ENCODE measurements at regions not wholly inside any gene's neighbourhood (a gene's known extent, or its start where the extent isn't known, plus 50 kb on each side); places are given as distances from the start of the nearest gene placed in this dataset.

DNA sequence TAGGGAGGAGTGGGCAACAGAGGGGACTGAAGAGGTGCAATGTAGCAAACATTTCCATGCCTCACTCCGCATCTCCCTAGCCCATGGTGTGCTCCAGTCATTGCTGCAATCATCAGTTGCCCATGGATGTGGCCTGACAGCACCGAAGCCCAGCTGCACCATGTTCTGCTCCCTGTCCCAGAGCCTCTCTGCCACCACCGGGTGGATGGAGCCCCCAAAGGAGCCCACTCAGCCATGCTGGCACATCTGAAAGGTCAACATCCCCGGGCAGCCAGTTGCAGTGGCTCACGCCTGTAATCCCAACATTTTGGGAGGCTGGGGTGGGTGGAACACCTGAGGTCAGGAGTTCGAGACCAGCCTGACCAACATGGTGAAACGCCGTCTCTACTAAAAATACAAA is 336.4 kb upstream of the ZMIZ1 start:
- Mint-ChIP-seq H3K4me3 (ENCODE audit: unreplicated experiment) (no peak overlapping the region), H3K27me3 (ENCODE audit: unreplicated experiment) (peaks cover 81% of the 10 kb centered on the region), H3K4me1 (ENCODE audit: unreplicated experiment) (no peaks in the 10 kb centered on the region), H3K27ac (ENCODE audit: unreplicated experiment) (no peak overlapping the region), H3K36me3 (ENCODE audit: unreplicated experiment) (no peaks in the 10 kb centered on the region), H3K9me3 (ENCODE audit: unreplicated experiment) (no peaks in the 10 kb centered on the region)
- TF ChIP-seq, protein P1, sequence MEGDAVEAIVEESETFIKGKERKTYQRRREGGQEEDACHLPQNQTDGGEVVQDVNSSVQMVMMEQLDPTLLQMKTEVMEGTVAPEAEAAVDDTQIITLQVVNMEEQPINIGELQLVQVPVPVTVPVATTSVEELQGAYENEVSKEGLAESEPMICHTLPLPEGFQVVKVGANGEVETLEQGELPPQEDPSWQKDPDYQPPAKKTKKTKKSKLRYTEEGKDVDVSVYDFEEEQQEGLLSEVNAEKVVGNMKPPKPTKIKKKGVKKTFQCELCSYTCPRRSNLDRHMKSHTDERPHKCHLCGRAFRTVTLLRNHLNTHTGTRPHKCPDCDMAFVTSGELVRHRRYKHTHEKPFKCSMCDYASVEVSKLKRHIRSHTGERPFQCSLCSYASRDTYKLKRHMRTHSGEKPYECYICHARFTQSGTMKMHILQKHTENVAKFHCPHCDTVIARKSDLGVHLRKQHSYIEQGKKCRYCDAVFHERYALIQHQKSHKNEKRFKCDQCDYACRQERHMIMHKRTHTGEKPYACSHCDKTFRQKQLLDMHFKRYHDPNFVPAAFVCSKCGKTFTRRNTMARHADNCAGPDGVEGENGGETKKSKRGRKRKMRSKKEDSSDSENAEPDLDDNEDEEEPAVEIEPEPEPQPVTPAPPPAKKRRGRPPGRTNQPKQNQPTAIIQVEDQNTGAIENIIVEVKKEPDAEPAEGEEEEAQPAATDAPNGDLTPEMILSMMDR (IDR thresholded peaks at IDR 0.05), result no peak
- no peak for DNase-seq (ENCODE audit: extremely low spot score, unreplicated experiment)

DNA sequence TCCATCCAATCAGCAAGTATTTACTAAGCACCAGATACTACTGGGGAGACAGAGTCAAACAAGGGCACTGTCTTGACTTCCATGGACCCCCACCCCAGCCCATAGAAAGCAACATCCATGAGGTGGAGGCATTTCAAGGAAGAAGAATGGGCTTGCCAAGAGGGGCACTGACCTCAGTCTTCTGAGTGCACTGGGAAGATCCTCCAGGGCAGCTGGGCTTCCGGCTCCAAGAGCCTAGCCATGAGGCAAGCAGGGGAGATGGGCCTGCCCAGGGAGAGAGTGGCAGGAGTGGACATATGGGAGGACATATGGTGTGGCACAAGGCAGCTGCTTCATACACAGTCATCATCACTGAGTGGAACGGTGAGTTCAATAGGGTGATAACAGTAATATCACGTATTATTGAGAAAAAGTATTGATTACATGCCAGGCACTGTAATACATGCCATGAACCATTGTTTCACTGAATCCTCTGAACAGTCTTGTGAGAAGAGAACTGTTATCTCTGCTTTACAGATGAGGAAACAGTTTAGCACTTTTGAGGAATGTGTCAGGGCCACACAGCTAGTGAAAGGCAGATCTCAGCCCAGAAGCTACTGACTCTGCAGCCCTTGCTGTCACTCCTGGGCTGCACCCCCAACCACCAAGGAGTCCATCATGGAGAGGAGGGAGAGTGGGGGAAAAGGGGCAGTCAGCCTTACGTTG is 331.7 kb upstream of the ZMIZ1 start:
- no peaks in the 10 kb centered on the region for H3K36me3 Mint-ChIP-seq (ENCODE audit: unreplicated experiment)
- DNase-seq (ENCODE audit: extremely low spot score, unreplicated experiment), result no peak
- no peak overlapping the region for H3K27ac Mint-ChIP-seq (ENCODE audit: unreplicated experiment)
- H3K27me3 Mint-ChIP-seq (ENCODE audit: unreplicated experiment), result peaks cover 68% of the 10 kb centered on the region
- no peaks in the 10 kb centered on the region for H3K9me3 Mint-ChIP-seq (ENCODE audit: unreplicated experiment)
- peaks cover 11% of the 10 kb centered on the region for H3K4me1 Mint-ChIP-seq (ENCODE audit: unreplicated experiment)
- no peak overlapping the region for H3K4me3 Mint-ChIP-seq (ENCODE audit: unreplicated experiment)
- TF ChIP-seq, protein P1 (IDR thresholded peaks at IDR 0.05), result no peak

DNA sequence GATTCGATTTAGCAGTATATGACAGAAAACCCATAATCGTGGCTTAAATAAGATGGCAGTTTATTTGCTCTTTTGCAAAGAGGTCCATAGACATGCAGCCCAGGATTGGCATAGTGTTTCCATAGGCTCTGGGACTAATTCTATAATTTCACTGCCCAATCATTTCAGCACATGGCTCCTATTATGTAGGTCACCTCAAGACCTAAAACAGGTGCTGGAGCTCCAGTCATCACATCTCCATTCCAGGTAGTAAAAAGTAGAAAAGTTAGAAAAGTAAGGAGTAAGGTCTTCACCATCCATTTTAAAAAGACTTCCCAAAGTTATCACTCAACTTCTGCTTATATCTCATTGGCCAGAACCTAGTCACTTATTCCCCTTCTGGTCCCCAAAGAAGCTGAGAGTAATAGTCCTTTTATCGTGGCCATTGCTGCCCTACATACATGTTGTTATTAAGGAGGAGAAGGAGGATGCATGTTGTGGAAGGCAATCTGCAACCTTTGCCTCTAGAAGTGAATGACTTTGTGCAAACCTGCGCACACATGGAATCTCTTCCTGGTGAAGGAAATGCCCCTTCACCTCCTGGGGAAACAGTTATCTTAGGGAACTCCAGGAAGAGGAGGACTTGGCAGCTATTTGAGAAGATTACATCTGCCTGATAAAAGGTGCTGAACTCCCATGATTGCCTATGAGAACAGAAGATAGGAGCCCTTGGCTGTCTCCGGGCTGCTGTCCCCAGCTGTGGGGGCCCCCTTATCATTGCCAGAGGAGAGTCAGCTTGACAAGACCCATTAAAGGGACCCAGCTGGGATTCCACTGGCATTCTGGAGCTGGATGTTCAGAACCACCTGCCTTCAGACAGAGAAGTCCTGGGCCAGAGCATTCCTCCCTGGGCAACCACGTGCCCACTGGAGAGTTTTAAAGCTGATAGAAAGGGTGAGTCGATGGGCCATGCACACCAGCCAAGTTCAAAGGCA is 330.6 kb upstream of the ZMIZ1 start:
- no peak for DNase-seq (ENCODE audit: extremely low spot score, unreplicated experiment)
- no peak overlapping the region for H3K27ac Mint-ChIP-seq (ENCODE audit: unreplicated experiment)
- peaks cover 65% of the 10 kb centered on the region for H3K27me3 Mint-ChIP-seq (ENCODE audit: unreplicated experiment)
- peaks cover 20% of the 10 kb centered on the region for H3K4me1 Mint-ChIP-seq (ENCODE audit: unreplicated experiment)
- H3K36me3 Mint-ChIP-seq (ENCODE audit: unreplicated experiment), result no peaks in the 10 kb centered on the region
- no peaks in the 10 kb centered on the region for H3K9me3 Mint-ChIP-seq (ENCODE audit: unreplicated experiment)
- TF ChIP-seq, protein P1 (IDR thresholded peaks at IDR 0.05), result no peak
- no peak overlapping the region for H3K4me3 Mint-ChIP-seq (ENCODE audit: unreplicated experiment)

DNA sequence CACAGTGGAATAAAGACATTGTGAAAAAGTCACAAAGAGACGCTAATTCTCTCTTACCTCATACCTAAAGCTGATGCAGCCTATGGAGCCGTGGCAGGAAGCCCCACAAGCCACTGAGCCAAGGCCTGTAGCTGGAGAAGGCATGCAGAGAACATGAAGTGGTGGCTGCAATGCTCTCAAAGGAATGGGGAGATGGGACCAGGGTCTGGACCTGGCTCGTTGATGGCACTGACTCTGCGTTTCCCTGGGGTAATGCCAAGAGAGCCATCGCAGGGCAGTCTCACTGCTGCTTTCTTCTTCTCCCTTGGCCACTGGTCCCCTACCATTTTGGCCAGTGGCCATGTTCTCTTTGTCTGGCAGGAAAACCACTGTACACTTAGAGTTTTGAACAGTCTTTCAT is 329.9 kb upstream of the ZMIZ1 start:
- TF ChIP-seq, protein P1 (IDR thresholded peaks at IDR 0.05), result no peak
- H3K36me3 Mint-ChIP-seq (ENCODE audit: unreplicated experiment), result no peaks in the 10 kb centered on the region
- H3K4me3 Mint-ChIP-seq (ENCODE audit: unreplicated experiment), result no peak overlapping the region
- no peak for DNase-seq (ENCODE audit: extremely low spot score, unreplicated experiment)
- H3K27ac Mint-ChIP-seq (ENCODE audit: unreplicated experiment), result no peak overlapping the region
- peaks cover 24% of the 10 kb centered on the region for H3K4me1 Mint-ChIP-seq (ENCODE audit: unreplicated experiment)
- H3K9me3 Mint-ChIP-seq (ENCODE audit: unreplicated experiment), result no peaks in the 10 kb centered on the region
- H3K27me3 Mint-ChIP-seq (ENCODE audit: unreplicated experiment), result peaks cover 63% of the 10 kb centered on the region
